H9 (cell line): ENCODE measurements at regions not wholly inside any gene's neighbourhood (a gene's known extent, or its start where the extent isn't known, plus 50 kb on each side); places are given as distances from the start of the nearest gene placed in this dataset.
"Not testable (repeated sequence)": the region's sequence is repeated elsewhere in the genome, so short reads cannot be mapped to it uniquely, and the experiment has no call there.

Experiments used
- DNase-seq: peaks from one replicate; pipeline ENCODE4 v3.0.0-alpha.2; 2017
- H2AFZ ChIP-seq: one replicate; pipeline ENCODE4 v1.6.1; 2013; ENCODE audit warnings: mild to moderate bottlenecking, low read length, control low read depth, moderate library complexity
- H2AK5ac ChIP-seq: 2 replicates; pipeline ENCODE4 v1.6.1; 2013; ENCODE audit warnings: low read length, control low read depth, mixed read lengths; ENCODE audit not compliant: insufficient read length
- H2BK120ac ChIP-seq: one replicate; pipeline ENCODE4 v1.6.1; 2013; ENCODE audit warnings: low read depth, mild to moderate bottlenecking, low read length, control low read depth, inconsistent platforms; ENCODE audit not compliant: poor library complexity, severe bottlenecking
- H2BK12ac ChIP-seq: 2 replicates; pipeline ENCODE4 v1.6.1; 2013; ENCODE audit warnings: low read length, control low read depth, mixed read lengths, low read depth; ENCODE audit not compliant: insufficient read length
- H2BK15ac ChIP-seq: 2 replicates; pipeline ENCODE4 v1.6.1; 2013; ENCODE audit warnings: low read depth, low read length, control low read depth
- H2BK20ac ChIP-seq: one replicate; pipeline ENCODE4 v1.6.1; 2013; ENCODE audit warnings: low read depth, mild to moderate bottlenecking, low read length, control low read depth, inconsistent platforms; ENCODE audit not compliant: poor library complexity, severe bottlenecking
- H2BK5ac ChIP-seq: 2 replicates; pipeline ENCODE4 v1.6.1; 2013; ENCODE audit warnings: low read length, control low read depth, mixed read lengths; ENCODE audit not compliant: insufficient read length
- H3K14ac ChIP-seq: 2 replicates; pipeline ENCODE4 v1.6.1; 2013; ENCODE audit warnings: low read length, control low read depth; ENCODE audit not compliant: insufficient read depth
- H3K18ac ChIP-seq: 2 replicates; pipeline ENCODE4 v1.6.1; 2013; ENCODE audit warnings: low read depth, mild to moderate bottlenecking, mixed read lengths, low read length, control low read depth; ENCODE audit not compliant: insufficient read length
- H3K23ac ChIP-seq: 2 replicates; pipeline ENCODE4 v1.6.1; 2013; ENCODE audit warnings: low read length, control low read depth, mixed read lengths, low read depth; ENCODE audit not compliant: insufficient read length
- H3K23me2 ChIP-seq: 2 replicates; pipeline ENCODE4 v1.6.1; 2013; ENCODE audit warnings: low read depth, mild to moderate bottlenecking, mixed read lengths, low read length, control low read depth; ENCODE audit not compliant: insufficient read length, poor library complexity, severe bottlenecking
- H3K27ac ChIP-seq: 2 replicates; pipeline ENCODE4 v1.5.1; 2013; ENCODE audit warnings: low read length, control low read depth, mixed read lengths, low read depth; ENCODE audit not compliant: insufficient read length
- H3K27me3 ChIP-seq: 2 replicates; pipeline ENCODE4 v1.6.1; 2013; ENCODE audit warnings: low read length, control low read depth, inconsistent platforms; ENCODE audit not compliant: insufficient read depth
- H3K4ac ChIP-seq: 2 replicates; pipeline ENCODE4 v1.6.1; 2013; ENCODE audit warnings: low read depth, mild to moderate bottlenecking, control low read depth, inconsistent platforms, low read length, moderate library complexity
- H3K4me1 ChIP-seq: 2 replicates; pipeline ENCODE4 v1.6.1; 2013; ENCODE audit warnings: low read length, control low read depth, inconsistent platforms; ENCODE audit not compliant: insufficient read depth
- H3K4me2 ChIP-seq: 2 replicates; pipeline ENCODE4 v1.6.1; 2013; ENCODE audit warnings: low read length, control low read depth, mixed read lengths; ENCODE audit not compliant: insufficient read length, insufficient read depth
- H3K56ac ChIP-seq: 2 replicates; pipeline ENCODE4 v1.6.1; 2013; ENCODE audit warnings: low read depth, mild to moderate bottlenecking, mixed read lengths, low read length, control low read depth; ENCODE audit not compliant: insufficient read length
- H3K79me1 ChIP-seq: 2 replicates; pipeline ENCODE4 v1.6.1; 2013; ENCODE audit warnings: low read depth, mild to moderate bottlenecking, moderate library complexity, low read length, control low read depth, inconsistent platforms; ENCODE audit not compliant: insufficient read depth, poor library complexity, severe bottlenecking
- H3K79me2 ChIP-seq: 2 replicates; pipeline ENCODE4 v1.6.1; 2013; ENCODE audit warnings: low read length, control low read depth, inconsistent platforms; ENCODE audit not compliant: insufficient read depth
- H3K9ac ChIP-seq: 2 replicates; pipeline ENCODE4 v1.6.1; 2013; ENCODE audit warnings: low read length, control low read depth, mixed read lengths; ENCODE audit not compliant: insufficient read length; ENCODE audit errors: extremely low read depth
- H3K9me3 ChIP-seq: one replicate; pipeline ENCODE4 v1.6.1; 2013; ENCODE audit warnings: low read depth, low read length, inconsistent platforms; ENCODE audit not compliant: control insufficient read depth
- H3T11ph ChIP-seq: one replicate; pipeline ENCODE4 v1.6.1; 2013; ENCODE audit warnings: mild to moderate bottlenecking, low read length, control low read depth, inconsistent platforms
- H4K20me1 ChIP-seq: one replicate; pipeline ENCODE4 v1.6.1; 2013; ENCODE audit not compliant: control insufficient read depth, insufficient read length, insufficient read depth
- H4K5ac ChIP-seq: 2 replicates; pipeline ENCODE4 v1.6.1; 2013; ENCODE audit warnings: low read depth, mild to moderate bottlenecking, mixed read lengths, low read length, control low read depth; ENCODE audit not compliant: insufficient read length
- H4K8ac ChIP-seq: replicated peaks from 2 replicates; pipeline ENCODE4 v1.6.1; 2013; ENCODE audit warnings: low read length, control low read depth, mixed read lengths, low read depth; ENCODE audit not compliant: insufficient read length
- H4K91ac ChIP-seq: 2 replicates; pipeline ENCODE4 v1.6.1; 2013; ENCODE audit warnings: low read depth, mild to moderate bottlenecking, moderate library complexity, mixed read lengths, low read length, control low read depth; ENCODE audit not compliant: insufficient read length
- H3K27ac Mint-ChIP-seq, 3 experiments: 2 replicates in 2 of 3; 3 replicates in 1 of 3; pipeline ENCODE4 v1.8.0; 2020 to 2021; ENCODE audit warnings: mixed read lengths in 3 of 3, mild to moderate bottlenecking in 1 of 3, moderate library complexity in 1 of 3
- H3K27me3 Mint-ChIP-seq: 2 replicates; pipeline ENCODE4 v1.8.0; 2021; ENCODE audit warnings: low read depth, mild to moderate bottlenecking, moderate library complexity, mixed read lengths
- H3K36me3 Mint-ChIP-seq, 3 experiments: 2 replicates in 2 of 3; 3 replicates in 1 of 3; pipeline ENCODE4 v1.8.0; 2020 to 2021; ENCODE audit warnings: low read depth in 3 of 3, mixed read lengths in 3 of 3; ENCODE audit not compliant: insufficient read depth in 1 of 3
- H3K4me1 Mint-ChIP-seq, 2 experiments: 2 replicates each; pipeline ENCODE4 v1.8.0; 2020; ENCODE audit warnings: mixed read lengths in 2 of 2
- H3K4me3 Mint-ChIP-seq, 2 experiments: 2 replicates in 1 of 2; 3 replicates in 1 of 2; pipeline ENCODE4 v1.8.0; 2020 to 2021; ENCODE audit warnings: mild to moderate bottlenecking in 2 of 2, mixed read lengths in 2 of 2, moderate library complexity in 1 of 2
- H3K9me3 Mint-ChIP-seq, 2 experiments: 2 replicates in 1 of 2; 3 replicates in 1 of 2; pipeline ENCODE4 v1.8.0; 2020; ENCODE audit warnings: mild to moderate bottlenecking in 2 of 2, mixed read lengths in 2 of 2, moderate library complexity in 1 of 2
- WGBS: extraction: QIAGEN DNeasy Blood & Tissue Kit; methylation state at CpG from one replicate; pipeline ENCODE4 v1.1.7; 2013; ENCODE audit warnings: missing lambda C conversion rate, low lambda C conversion rate, mixed read lengths; ENCODE audit not compliant: insufficient read length; ENCODE audit errors: extremely low coverage; 5-methylcytosine and 5-hydroxymethylcytosine counted together
- TF ChIP-seq, protein P1 (sequence below): fragments of 200-600 bp; sonication (generic); conservative IDR thresholded peaks from 3 replicates; pipeline ENCODE4 v1.8.0; 2021; ENCODE audit warnings: antibody characterized with exemption, mild to moderate bottlenecking

DNA sequence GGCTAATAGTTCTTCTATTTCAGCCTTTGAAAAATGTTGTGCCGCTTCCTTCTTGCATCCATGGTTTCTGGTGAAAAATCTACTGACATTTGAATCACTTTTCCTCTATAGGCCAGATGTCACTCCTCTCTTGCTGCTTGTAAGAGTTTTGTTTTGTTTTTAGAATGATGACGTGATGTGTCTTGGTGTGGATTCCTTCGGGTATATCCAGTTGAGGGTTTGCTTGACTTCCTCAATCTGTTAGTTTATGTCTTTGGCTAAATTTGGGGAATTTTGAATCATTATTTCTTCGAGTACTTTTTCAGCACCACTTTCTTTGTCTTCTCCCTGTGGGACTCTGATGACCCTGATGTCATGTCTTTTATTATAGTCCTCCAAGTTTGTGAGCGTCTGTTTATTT, 175.5 kb downstream of the MYLK4 start:
- Mint-ChIP-seq H3K27ac (no peak overlapping the region; a peak in 1 of 7 replicates), H3K27me3 (peaks cover under 1% of the 10 kb centered on the region; the same call in 1 of the 2 replicates), H3K36me3 (peaks cover 0 to 14% (median 0%) of the 10 kb centered on the region in 3 experiments; a peak in 2 of 7 replicates), H3K9me3 (peaks cover 10 to 11% of the 10 kb centered on the region in 2 experiments; a peak in 4 of 5 replicates), H3K4me3 (no peak overlapping the region), H3K4me1 (no peaks in the 10 kb centered on the region; a peak in 1 of 4 replicates)
- Histone ChIP-seq H3K27me3 (no peaks in the 10 kb centered on the region), H2BK5ac (no peak overlapping the region), H3K23me2 (no peaks in the 10 kb centered on the region), H3K9ac (no peak overlapping the region), H2BK20ac (no peak overlapping the region), H3T11ph (no peak overlapping the region), H3K4ac (no peak overlapping the region), H3K18ac (no peak overlapping the region), H3K9me3 (no peaks in the 10 kb centered on the region), H3K79me1 (no peaks in the 10 kb centered on the region), H4K8ac (no peak overlapping the region), H3K27ac (no peak overlapping the region), H4K20me1 (no peaks in the 10 kb centered on the region), H2AFZ (no peak overlapping the region), H2BK120ac (no peak overlapping the region), H3K79me2 (no peaks in the 10 kb centered on the region), H4K91ac (no peak overlapping the region), H3K4me1 (no peaks in the 10 kb centered on the region), H2BK12ac (no peak overlapping the region), H4K5ac (no peak overlapping the region), H3K14ac (no peak overlapping the region), H3K4me2 (no peak overlapping the region), H3K56ac (no peak overlapping the region), H2AK5ac (no peak overlapping the region), H3K23ac (no peak overlapping the region), H2BK15ac (no peak overlapping the region)
- no peak for DNase-seq
- no CpG with 5 or more reads among the region's 5 CpGs for WGBS
- TF ChIP-seq, protein P1, sequence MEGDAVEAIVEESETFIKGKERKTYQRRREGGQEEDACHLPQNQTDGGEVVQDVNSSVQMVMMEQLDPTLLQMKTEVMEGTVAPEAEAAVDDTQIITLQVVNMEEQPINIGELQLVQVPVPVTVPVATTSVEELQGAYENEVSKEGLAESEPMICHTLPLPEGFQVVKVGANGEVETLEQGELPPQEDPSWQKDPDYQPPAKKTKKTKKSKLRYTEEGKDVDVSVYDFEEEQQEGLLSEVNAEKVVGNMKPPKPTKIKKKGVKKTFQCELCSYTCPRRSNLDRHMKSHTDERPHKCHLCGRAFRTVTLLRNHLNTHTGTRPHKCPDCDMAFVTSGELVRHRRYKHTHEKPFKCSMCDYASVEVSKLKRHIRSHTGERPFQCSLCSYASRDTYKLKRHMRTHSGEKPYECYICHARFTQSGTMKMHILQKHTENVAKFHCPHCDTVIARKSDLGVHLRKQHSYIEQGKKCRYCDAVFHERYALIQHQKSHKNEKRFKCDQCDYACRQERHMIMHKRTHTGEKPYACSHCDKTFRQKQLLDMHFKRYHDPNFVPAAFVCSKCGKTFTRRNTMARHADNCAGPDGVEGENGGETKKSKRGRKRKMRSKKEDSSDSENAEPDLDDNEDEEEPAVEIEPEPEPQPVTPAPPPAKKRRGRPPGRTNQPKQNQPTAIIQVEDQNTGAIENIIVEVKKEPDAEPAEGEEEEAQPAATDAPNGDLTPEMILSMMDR: no peak

DNA sequence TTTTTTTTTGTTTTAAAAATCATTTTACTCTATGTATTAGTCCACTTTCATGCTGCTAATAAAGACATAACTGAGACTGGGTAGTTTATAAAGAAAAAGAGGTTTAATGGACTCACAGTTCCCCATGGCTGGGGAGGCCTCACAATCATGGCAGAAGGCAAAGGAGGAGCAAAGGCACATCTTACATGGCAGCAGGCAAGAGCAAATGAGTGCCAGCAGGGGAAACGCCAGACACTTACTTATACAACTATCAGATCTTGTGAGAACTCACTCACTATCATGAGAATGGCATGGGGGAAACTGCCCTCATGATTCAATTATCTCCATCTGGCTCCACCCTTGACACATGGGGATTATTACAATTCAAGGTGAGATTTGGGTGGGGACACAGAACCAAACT, 181.3 kb downstream of the MYLK4 start:
- H2AK5ac ChIP-seq, H3K4me2 ChIP-seq, H4K20me1 ChIP-seq, H2BK5ac ChIP-seq, H2BK20ac ChIP-seq, H3K9ac ChIP-seq, H2BK12ac ChIP-seq, H3K4me3 Mint-ChIP-seq, H3K23me2 ChIP-seq, H3K4me1 ChIP-seq, DNase-seq, H4K91ac ChIP-seq, H3K27me3 ChIP-seq, H4K8ac ChIP-seq, H3T11ph ChIP-seq, H3K9me3 ChIP-seq, H2AFZ ChIP-seq, H2BK15ac ChIP-seq, H4K5ac ChIP-seq, H2BK120ac ChIP-seq, H3K79me2 ChIP-seq, H3K18ac ChIP-seq, H3K4me1 Mint-ChIP-seq, H3K23ac ChIP-seq, H3K27ac Mint-ChIP-seq, H3K4ac ChIP-seq, H3K36me3 Mint-ChIP-seq, H3K56ac ChIP-seq, H3K14ac ChIP-seq, H3K27ac ChIP-seq, H3K79me1 ChIP-seq, H3K27me3 Mint-ChIP-seq: not testable (repeated sequence)
- WGBS: no CpG with 5 or more reads among the region's 1 CpG
- H3K9me3 Mint-ChIP-seq: peaks cover 15 to 18% of the 10 kb centered on the region in 2 experiments
